GM13977 (cell line): ENCODE measurements at regions not wholly inside any gene's neighbourhood (a gene's known extent, or its start where the extent isn't known, plus 50 kb on each side); places are given as distances from the start of the nearest gene placed in this dataset.

Experiments used
- DNase-seq: peaks from one replicate; pipeline ENCODE4 v3.0.0; 2012; ENCODE audit warnings: low spot score
- CTCF ChIP-seq: IDR thresholded peaks from 2 replicates; pipeline ENCODE4 v1.5.1; 2012; ENCODE audit warnings: mild to moderate bottlenecking, control low read depth; ENCODE audit not compliant: insufficient read depth; ENCODE audit errors: extremely low read depth, missing control alignments
- in situ Hi-C: fragments of 300-500 bp; cut with MboI; formaldehyde crosslinking; loops from one replicate; pipeline ENCODE4 v1.12.0; 2022; ENCODE audit warnings: low sequenced_read_pairs, low pct_unique_long_range_greater_than_20kb, mixed read lengths, inconsistent platforms; ENCODE audit not compliant: unreplicated experiment

GRCh38 chr7:46871516-46871915, 710.4 kb downstream of the TNS3 start:
- TF ChIP-seq CTCF: no peak
- no peak for DNase-seq

GRCh38 chr7:46864716-46865115, 717.2 kb downstream of the TNS3 start:
- no peak for TF ChIP-seq CTCF
- in situ Hi-C loops: no loop called here
- no peak for DNase-seq

More at GRCh38 chr7:46871516-46871915, 710.4 kb downstream of the TNS3 start:
- in situ Hi-C loops: no loop called here

- no peak for TF ChIP-seq CTCF
- in situ Hi-C loops: no loop called here
Observed at GRCh38 chr7:46859963-46860475, 721.9 kb downstream of the TNS3 start.

GRCh38 chr7:46855851-46856250, 726.1 kb downstream of the TNS3 start:
- TF ChIP-seq CTCF: no peak
- in situ Hi-C loops: no loop called here
- no peak for DNase-seq

More at GRCh38 chr7:46859963-46860475, 721.9 kb downstream of the TNS3 start:
- DNase-seq: no peak

GRCh38 chr7:46854958-46855473, 726.9 kb downstream of the TNS3 start:
- TF ChIP-seq CTCF: no peak
- in situ Hi-C loops: no loop called here
- DNase-seq: no peak

GRCh38 chr7:46853451-46853850, 728.5 kb downstream of the TNS3 start:
- no peak for DNase-seq
- in situ Hi-C loops: no loop called here
- no peak for TF ChIP-seq CTCF

GRCh38 chr7:46852795-46853194, 729.1 kb downstream of the TNS3 start:
- no peak for TF ChIP-seq CTCF
- no peak for DNase-seq
- in situ Hi-C loops: no loop called here
